Bone marrow (tissue), 2 donors: ENCODE measurements at regions not wholly inside any gene's neighbourhood (a gene's known extent, or its start where the extent isn't known, plus 50 kb on each side); places are given as distances from the start of the nearest gene placed in this dataset.
"Not testable (repeated sequence)": the region's sequence is repeated elsewhere in the genome, so short reads cannot be mapped to it uniquely, and the experiment has no call there.

ENCODE experiments used
- DNase-seq, 2 donors: peaks; one replicate each; lab custom pipeline; 2025; lab: John Stamatoyannopoulos, UW

- DNase-seq: not testable (repeated sequence)
These were observed 296.3 kb downstream of the HNRNPD start for GRCh38 chr4:82077471-82077995.

- DNase-seq: no peak
These were observed 297.0 kb downstream of the HNRNPD start for GRCh38 chr4:82076809-82077208.

- no peak for DNase-seq
These were observed 297.4 kb downstream of the HNRNPD start for GRCh38 chr4:82076359-82076758.

- no peak for DNase-seq
These were observed 301.8 kb downstream of the HNRNPD start for GRCh38 chr4:82071951-82072350.

GRCh38 chr4:82069883-82070638 is 303.7 kb downstream of the HNRNPD start:
- DNase-seq: no peak

- DNase-seq: no peak
These were observed 310.8 kb downstream of the HNRNPD start for GRCh38 chr4:82063017-82063416.

- DNase-seq: no peak
These were observed 315.7 kb downstream of the HNRNPD start for GRCh38 chr4:82057990-82058544.

- DNase-seq: no peak
These were observed 318.6 kb downstream of the HNRNPD start for GRCh38 chr4:82055156-82055555.

- DNase-seq: no peak
These were observed 320.4 kb downstream of the HNRNPD start for GRCh38 chr4:82053396-82053795.

- DNase-seq: no peak
These were observed 323.0 kb downstream of the HNRNPD start for GRCh38 chr4:82050796-82051195.

- DNase-seq: no peak
These were observed 324.5 kb downstream of the HNRNPD start for GRCh38 chr4:82049294-82049693.

- DNase-seq: no peak
These were observed 326.1 kb downstream of the HNRNPD start for GRCh38 chr4:82047731-82048130.

GRCh38 chr4:82046796-82047195 is 327.0 kb downstream of the HNRNPD start:
- no peak for DNase-seq

- no peak for DNase-seq
These were observed 328.5 kb downstream of the HNRNPD start for GRCh38 chr4:82045267-82045666.

- no peak for DNase-seq
These were observed 329.4 kb downstream of the HNRNPD start for GRCh38 chr4:82044141-82044993.

GRCh38 chr4:82043809-82044137 is 330.0 kb downstream of the HNRNPD start:
- DNase-seq: no peak

- no peak for DNase-seq
These were observed 330.5 kb downstream of the HNRNPD start for GRCh38 chr4:82043081-82043808.

- no peak for DNase-seq
These were observed 331.7 kb downstream of the HNRNPD start for GRCh38 chr4:82042042-82042441.

- no peak for DNase-seq
These were observed 334.9 kb downstream of the HNRNPD start for GRCh38 chr4:82038936-82039335.

- no peak for DNase-seq
These were observed 337.6 kb downstream of the HNRNPD start for GRCh38 chr4:82036181-82036580.

- DNase-seq: no peak
These were observed 338.9 kb downstream of the HNRNPD start for GRCh38 chr4:82034878-82035277.

GRCh38 chr4:82033862-82034261 is 339.9 kb downstream of the HNRNPD start:
- DNase-seq: no peak
